Sigmoid colon (tissue), 6 donors: ENCODE measurements at regions not wholly inside any gene's neighbourhood (a gene's known extent, or its start where the extent isn't known, plus 50 kb on each side); places are given as distances from the start of the nearest gene placed in this dataset.

Experiments
- DNase-seq: peaks from one replicate; pipeline ENCODE4 v3.0.0-alpha.2; 2019
- H3K27ac ChIP-seq, 4 donors: fragments of 200-600 bp; sonication (generic); one replicate each; pipeline ENCODE4 v1.5.1; 2016 to 2019; ENCODE audit warnings: mild to moderate bottlenecking in 1 of 4
- H3K27me3 ChIP-seq, 3 donors: fragments of 200-600 bp; sonication (generic); one replicate each; pipeline ENCODE4 v1.5.1; 2019; ENCODE audit warnings: mild to moderate bottlenecking in 1 of 3
- H3K36me3 ChIP-seq, 4 donors: fragments of 200-600 bp; sonication (generic); one replicate each; pipeline ENCODE4 v1.5.1; 2016 to 2019
- H3K4me1 ChIP-seq, 4 donors: fragments of 200-600 bp; sonication (generic); one replicate each; pipeline ENCODE4 v1.5.1; 2017 to 2019
- H3K4me3 ChIP-seq, 4 donors: fragments of 200-600 bp; sonication (generic); one replicate each; pipeline ENCODE4 v1.5.1; 2017 to 2019; ENCODE audit warnings: mild to moderate bottlenecking in 2 of 4, moderate library complexity in 1 of 4
- H3K9me3 ChIP-seq, 4 donors: fragments of 200-600 bp in 3 of 4; sonication (generic) in 3 of 4; one replicate each; pipeline versions ENCODE4 v1.5.1 to v1.6.1; 2013 to 2019
- EP300 ChIP-seq, 4 donors: sonication (generic); formaldehyde crosslinking; IDR thresholded peaks; one replicate each; pipeline ENCODE4 v1.6.1; 2017; ENCODE audit warnings: antibody characterized with exemption in 4 of 4
- POLR2A ChIP-seq, 2 donors: fragments of 450-650 bp; IDR thresholded peaks; one replicate each; pipeline ENCODE4 v1.6.1; 2016; ENCODE audit warnings: antibody characterized with exemption in 2 of 2, mild to moderate bottlenecking in 2 of 2, moderate library complexity in 2 of 2
- POLR2AphosphoS5 ChIP-seq, 4 donors: sonication (generic); formaldehyde crosslinking; IDR thresholded peaks; one replicate each; pipeline ENCODE4 v1.6.1; 2017; ENCODE audit warnings: antibody characterized with exemption in 4 of 4
- WGBS, 2 donors: extraction: QIAGEN DNeasy Blood & Tissue Kit; methylation state at CpG; one replicate each; pipeline ENCODE4 v1.1.7; 2013; 5-methylcytosine and 5-hydroxymethylcytosine counted together
- intact Hi-C: fragments of 100-400 bp; cut with DNase I; formaldehyde crosslinking; loops from one replicate; pipeline ENCODE4 v1.15.1; 2023
- TF ChIP-seq, protein P1 (sequence below), 4 experiments: fragments of 450-650 bp in 3 of 4; fragments of 200-600 bp in 1 of 4; IDR thresholded peaks; one replicate each; pipeline ENCODE4 v1.5.1; 2016 to 2019; ENCODE audit warnings: antibody characterized with exemption in 4 of 4, mild to moderate bottlenecking in 3 of 4, moderate library complexity in 2 of 4
- donor health status: healthy with polysubstance abuse.
- donor health status: healthy.

DNA sequence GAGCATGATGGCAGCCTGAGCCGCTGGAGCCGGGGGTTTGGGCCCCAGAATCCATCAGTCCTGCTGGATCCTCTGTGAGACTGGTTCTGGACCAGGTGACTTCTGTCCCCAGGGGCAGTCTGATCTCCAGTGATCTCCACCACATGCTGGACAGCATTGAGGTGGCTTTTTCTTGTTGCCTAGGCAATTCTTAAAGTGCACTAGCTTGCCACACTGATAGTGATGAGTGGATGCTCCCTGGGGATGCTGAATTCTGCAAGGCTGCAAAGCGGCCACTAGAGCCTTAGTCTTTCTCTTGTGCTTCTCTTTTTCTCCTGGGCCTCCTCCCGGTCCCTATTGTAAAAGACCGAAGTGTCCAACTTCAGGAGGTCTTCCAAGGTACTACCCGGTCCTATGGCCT lies 70.4 kb upstream of the ATP11B start:
- DNase-seq, result no peak
- TF ChIP-seq POLR2A (IDR thresholded peaks at IDR 0.05), result no peak
- TF ChIP-seq, protein P1, sequence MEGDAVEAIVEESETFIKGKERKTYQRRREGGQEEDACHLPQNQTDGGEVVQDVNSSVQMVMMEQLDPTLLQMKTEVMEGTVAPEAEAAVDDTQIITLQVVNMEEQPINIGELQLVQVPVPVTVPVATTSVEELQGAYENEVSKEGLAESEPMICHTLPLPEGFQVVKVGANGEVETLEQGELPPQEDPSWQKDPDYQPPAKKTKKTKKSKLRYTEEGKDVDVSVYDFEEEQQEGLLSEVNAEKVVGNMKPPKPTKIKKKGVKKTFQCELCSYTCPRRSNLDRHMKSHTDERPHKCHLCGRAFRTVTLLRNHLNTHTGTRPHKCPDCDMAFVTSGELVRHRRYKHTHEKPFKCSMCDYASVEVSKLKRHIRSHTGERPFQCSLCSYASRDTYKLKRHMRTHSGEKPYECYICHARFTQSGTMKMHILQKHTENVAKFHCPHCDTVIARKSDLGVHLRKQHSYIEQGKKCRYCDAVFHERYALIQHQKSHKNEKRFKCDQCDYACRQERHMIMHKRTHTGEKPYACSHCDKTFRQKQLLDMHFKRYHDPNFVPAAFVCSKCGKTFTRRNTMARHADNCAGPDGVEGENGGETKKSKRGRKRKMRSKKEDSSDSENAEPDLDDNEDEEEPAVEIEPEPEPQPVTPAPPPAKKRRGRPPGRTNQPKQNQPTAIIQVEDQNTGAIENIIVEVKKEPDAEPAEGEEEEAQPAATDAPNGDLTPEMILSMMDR (IDR thresholded peaks at IDR 0.05), result no peak
- TF ChIP-seq EP300 (IDR thresholded peaks at IDR 0.05), result no peak
- no peak for TF ChIP-seq POLR2AphosphoS5 (IDR thresholded peaks at IDR 0.05)
- H3K4me1 ChIP-seq, result no peaks in the 10 kb centered on the region
- no peaks in the 10 kb centered on the region for H3K36me3 ChIP-seq
- intact Hi-C loops, result no loop called here
- no peaks in the 10 kb centered on the region for H3K9me3 ChIP-seq
- 92 to 94% methylated on average over 6 of the region's 6 CpGs for WGBS, 2 donors
- no peak overlapping the region for H3K27ac ChIP-seq
- H3K4me3 ChIP-seq, result no peak overlapping the region
- H3K27me3 ChIP-seq, result peaks cover 0 to 11% (median 0%) of the 10 kb centered on the region in 3 donors

DNA sequence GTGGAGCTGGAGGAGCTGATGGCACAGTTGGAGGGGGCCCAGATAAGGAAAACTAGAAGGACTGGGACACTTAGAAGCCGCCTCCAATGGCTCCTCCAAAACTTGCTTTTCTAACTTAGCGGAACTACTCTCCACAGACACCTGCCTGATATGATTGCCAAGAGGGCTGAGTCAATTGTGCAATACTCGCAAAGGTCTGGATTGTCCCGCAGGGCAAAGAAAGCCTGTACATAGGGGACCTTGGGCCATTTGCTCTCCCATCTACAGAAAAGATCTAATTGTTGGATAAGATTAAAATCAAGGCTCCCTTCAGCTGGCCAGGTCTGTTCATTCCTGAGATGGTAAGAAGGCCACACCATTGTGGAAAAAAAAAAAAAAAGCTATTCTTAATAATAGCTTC lies 69.7 kb upstream of the ATP11B start:
- TF ChIP-seq POLR2A (IDR thresholded peaks at IDR 0.05), result no peak
- TF ChIP-seq EP300 (IDR thresholded peaks at IDR 0.05), result no peak
- no peak for TF ChIP-seq POLR2AphosphoS5 (IDR thresholded peaks at IDR 0.05)
- TF ChIP-seq, protein P1 (IDR thresholded peaks at IDR 0.05), result no peak

DNA sequence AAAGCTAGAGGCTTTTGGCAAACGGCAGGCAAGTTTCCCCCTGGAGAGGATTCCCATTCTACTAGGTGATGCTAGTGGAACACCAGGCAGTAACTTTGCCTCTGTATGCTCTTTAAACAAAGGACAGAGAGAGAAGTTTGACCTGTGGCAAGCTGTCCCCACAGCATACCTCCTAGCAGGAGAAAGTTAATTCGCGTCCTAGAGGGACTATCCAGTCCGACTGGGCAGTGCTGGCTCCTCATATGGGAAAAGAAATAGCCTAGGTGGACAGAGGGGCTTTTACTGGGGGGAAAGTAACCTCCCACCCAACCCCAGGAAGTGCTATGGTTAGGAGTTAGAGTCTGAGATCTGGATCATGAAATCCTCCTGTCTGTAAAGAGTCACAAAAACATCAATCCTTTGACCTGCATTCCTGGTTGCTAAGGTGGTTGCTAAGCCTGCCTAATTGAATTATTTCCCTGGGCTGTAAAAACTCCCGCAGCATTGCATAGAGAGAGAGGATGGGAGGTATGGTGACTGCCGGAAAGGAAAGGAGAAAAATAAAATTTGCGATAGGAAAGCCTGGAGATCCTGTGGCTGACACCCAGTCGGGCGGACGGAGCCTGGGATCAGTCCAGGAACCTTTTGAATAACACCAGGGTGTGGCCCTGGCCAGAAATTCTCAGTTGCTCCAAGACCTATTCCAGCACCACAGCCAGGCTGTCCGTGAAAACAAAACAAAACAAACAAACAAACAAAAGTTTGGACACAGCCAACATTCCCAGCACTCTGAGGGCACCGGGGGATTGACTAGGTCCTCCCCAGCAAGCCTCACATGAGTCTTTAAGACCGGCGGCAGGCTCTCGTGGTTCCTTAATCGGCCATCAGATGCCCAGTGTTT lies 67.7 kb upstream of the ATP11B start:
- TF ChIP-seq POLR2AphosphoS5 (IDR thresholded peaks at IDR 0.05) (no peak), POLR2A (IDR thresholded peaks at IDR 0.05) (no peak), EP300 (IDR thresholded peaks at IDR 0.05) (no peak)
- TF ChIP-seq, protein P1 (IDR thresholded peaks at IDR 0.05), result no peak
- intact Hi-C loops, result no loop called here
- Histone ChIP-seq H3K36me3 (no peaks in the 10 kb centered on the region), H3K4me3 (peak overlapping the region in 1 of 4 donors; percentile 15), H3K9me3 (no peaks in the 10 kb centered on the region), H3K27me3 (peaks cover 0 to 11% (median 0%) of the 10 kb centered on the region in 3 donors), H3K4me1 (no peaks in the 10 kb centered on the region), H3K27ac (no peak overlapping the region)
- DNase-seq, result no peak
- WGBS, 2 donors, result 35 to 56% methylated on average over 16 of the region's 16 CpGs

More for the DNA sequence above, 69.7 kb upstream of the ATP11B start:
- DNase-seq, result no peak
- H3K27ac ChIP-seq, result no peak overlapping the region
- intact Hi-C loops, result no loop called here
- no peak overlapping the region for H3K4me3 ChIP-seq
- no peaks in the 10 kb centered on the region for H3K9me3 ChIP-seq
- no peaks in the 10 kb centered on the region for H3K4me1 ChIP-seq
- 65 to 81% methylated on average over 4 of the region's 4 CpGs for WGBS, 2 donors
- H3K36me3 ChIP-seq, result no peaks in the 10 kb centered on the region
- H3K27me3 ChIP-seq, result peaks cover 0 to 11% (median 0%) of the 10 kb centered on the region in 3 donors

DNA sequence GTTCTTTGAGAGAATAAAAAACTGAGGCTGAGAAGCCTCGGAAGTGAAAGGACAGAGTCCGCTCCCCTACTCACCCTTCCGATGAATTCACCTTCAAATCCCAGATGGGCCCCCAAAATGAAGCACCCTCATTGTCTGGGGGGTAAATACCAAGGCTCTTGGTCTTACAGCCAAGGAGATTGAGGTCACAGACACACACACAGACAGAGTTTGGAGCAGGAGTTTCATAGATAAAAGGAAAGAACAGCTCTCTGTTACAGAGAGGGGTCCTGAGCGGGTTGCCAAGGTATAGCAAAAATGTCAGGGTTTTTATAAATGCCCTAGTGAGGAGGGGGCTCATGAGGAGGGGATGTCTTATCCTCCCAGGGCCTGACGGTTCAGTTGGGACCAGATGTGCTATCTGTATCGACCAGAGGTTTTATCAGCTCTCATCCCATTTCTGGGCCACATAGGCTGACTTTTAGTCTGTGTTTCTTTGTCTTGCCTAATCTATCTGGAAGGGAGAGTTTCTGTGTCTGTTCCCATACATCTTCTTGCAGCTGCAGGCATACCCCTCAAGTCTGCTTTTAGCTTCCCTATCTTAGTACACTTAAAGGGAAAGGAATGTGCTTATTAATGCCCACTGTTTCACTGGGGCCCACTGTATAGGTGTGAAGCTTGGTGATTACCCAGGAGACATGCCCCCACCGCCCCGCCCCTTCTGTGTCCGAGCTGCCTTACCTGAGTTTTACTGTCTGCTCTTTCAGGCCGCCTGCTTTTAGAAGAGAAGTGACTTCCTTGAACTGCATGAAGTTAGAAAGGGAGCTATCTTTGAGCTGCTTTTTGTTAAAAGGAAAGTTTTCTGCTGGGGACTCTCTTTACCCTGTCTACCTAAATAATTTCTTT lies 66.8 kb upstream of the ATP11B start:
- H3K4me1 ChIP-seq, result no peaks in the 10 kb centered on the region
- DNase-seq, result no peak
- H3K27me3 ChIP-seq, result peaks cover 0 to 11% (median 0%) of the 10 kb centered on the region in 3 donors
- 44 to 72% methylated on average over 10 of the region's 10 CpGs for WGBS, 2 donors
- H3K9me3 ChIP-seq, result no peaks in the 10 kb centered on the region
- H3K36me3 ChIP-seq, result no peaks in the 10 kb centered on the region
- H3K27ac ChIP-seq, result no peak overlapping the region
- no peak overlapping the region for H3K4me3 ChIP-seq
- intact Hi-C loops, result no loop called here
- TF ChIP-seq POLR2AphosphoS5 (IDR thresholded peaks at IDR 0.05) (no peak), EP300 (IDR thresholded peaks at IDR 0.05) (no peak), POLR2A (IDR thresholded peaks at IDR 0.05) (no peak)
- TF ChIP-seq, protein P1 (IDR thresholded peaks at IDR 0.05), result no peak
